ENCODE measurements at regions not wholly inside any gene's neighbourhood (a gene's known extent, or its start where the extent isn't known, plus 50 kb on each side); places are given as distances from the start of the nearest gene placed in this dataset.

DNA sequence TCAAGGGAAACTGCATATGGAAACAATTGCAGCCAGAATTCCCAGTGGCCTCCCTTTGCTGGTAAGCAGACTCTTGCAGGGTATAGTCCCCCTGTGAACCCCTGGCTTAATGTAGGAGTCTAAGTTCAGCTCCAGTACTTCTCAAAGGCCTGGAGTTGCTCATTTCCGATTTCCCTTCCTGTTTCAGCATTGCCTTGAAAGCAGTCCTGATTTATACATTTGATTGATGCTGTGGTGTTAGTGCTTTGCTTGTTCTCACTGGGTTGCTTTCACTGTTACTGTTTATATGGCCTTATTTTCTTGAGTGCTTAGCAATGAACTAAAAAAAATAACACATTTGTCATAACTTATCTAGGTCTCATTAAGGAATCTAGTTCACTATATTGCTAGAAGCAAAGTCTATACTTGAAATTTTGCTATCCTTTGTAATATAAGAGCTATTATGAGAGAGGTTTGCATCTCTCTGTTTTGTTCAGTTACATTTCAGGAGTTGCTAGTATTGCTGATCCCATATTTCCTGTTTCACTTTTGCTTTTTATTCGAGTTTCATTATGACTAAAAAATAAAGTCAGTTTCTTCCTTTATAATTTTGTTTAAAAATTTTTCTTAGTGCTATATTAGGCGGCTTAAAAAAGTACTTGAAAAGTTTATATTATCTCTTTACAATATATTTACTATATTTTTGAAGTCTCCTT, 122.4 kb upstream of the NMUR2 start:
- TF ChIP-seq, protein P1, sequence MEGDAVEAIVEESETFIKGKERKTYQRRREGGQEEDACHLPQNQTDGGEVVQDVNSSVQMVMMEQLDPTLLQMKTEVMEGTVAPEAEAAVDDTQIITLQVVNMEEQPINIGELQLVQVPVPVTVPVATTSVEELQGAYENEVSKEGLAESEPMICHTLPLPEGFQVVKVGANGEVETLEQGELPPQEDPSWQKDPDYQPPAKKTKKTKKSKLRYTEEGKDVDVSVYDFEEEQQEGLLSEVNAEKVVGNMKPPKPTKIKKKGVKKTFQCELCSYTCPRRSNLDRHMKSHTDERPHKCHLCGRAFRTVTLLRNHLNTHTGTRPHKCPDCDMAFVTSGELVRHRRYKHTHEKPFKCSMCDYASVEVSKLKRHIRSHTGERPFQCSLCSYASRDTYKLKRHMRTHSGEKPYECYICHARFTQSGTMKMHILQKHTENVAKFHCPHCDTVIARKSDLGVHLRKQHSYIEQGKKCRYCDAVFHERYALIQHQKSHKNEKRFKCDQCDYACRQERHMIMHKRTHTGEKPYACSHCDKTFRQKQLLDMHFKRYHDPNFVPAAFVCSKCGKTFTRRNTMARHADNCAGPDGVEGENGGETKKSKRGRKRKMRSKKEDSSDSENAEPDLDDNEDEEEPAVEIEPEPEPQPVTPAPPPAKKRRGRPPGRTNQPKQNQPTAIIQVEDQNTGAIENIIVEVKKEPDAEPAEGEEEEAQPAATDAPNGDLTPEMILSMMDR (IDR thresholded peaks at IDR 0.05) = no peak
- no peak for TF ChIP-seq POLR2A (IDR thresholded peaks at IDR 0.05)
